SU-DHL-6 (cell line): ENCODE measurements at regions not wholly inside any gene's neighbourhood (a gene's known extent, or its start where the extent isn't known, plus 50 kb on each side); places are given as distances from the start of the nearest gene placed in this dataset.

ENCODE experiments used
- CTCF ChIP-seq: fragments of 200-600 bp; sonication (generic); IDR thresholded peaks from one replicate; pipeline ENCODE4 v1.5.1; 2017; ENCODE audit warnings: antibody characterized with exemption, mild to moderate bottlenecking, low read length, moderate library complexity; ENCODE audit not compliant: insufficient read depth, poor library complexity, severe bottlenecking
- EZH2phosphoT487 ChIP-seq: fragments of 200-600 bp; sonication (generic), shearing (Covaris generic); conservative IDR thresholded peaks from 2 replicates; pipeline ENCODE4 v1.6.1; 2018; ENCODE audit warnings: mild to moderate bottlenecking, antibody characterized with exemption, low read length, moderate library complexity, mixed read lengths

DNA sequence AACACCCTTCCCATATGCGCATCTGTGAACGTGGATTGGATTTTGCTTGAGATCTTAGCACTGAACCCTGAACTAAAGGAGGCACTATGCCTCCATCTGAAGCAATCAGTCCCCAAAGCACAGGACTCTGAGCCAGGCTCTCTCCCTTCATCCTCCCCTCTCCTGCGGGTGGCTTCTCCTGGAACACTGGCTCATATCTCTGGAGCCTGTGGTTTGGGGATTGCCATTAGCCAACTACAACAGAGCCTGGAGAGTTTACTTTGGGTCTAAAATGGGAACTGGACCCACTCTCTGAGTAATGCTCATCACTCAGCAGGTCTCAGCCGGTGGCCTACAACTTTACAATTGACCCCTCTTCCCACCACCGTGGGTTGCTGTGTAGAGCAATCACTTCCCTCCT, 190.8 kb upstream of the HES1 start:
- TF ChIP-seq CTCF (no peak), EZH2phosphoT487 (no peak)
